Cardiac fibroblast (primary cell): ENCODE measurements at regions not wholly inside any gene's neighbourhood (a gene's known extent, or its start where the extent isn't known, plus 50 kb on each side); places are given as distances from the start of the nearest gene placed in this dataset.

Experiments used
- DNase-seq, 2 donors: peaks; one replicate each; pipeline versions ENCODE4 v3.0.0 to v3.0.0-alpha.2; 2010; ENCODE audit warnings: low read depth in 2 of 2
- H3K4me3 ChIP-seq, 2 donors: replicated peaks in 1 of 2; 1 replicate in 1 of 2; 2 replicates in 1 of 2; pipeline ENCODE4 v1.5.1; 2011; ENCODE audit warnings: low read depth in 2 of 2, low read length in 2 of 2, mild to moderate bottlenecking in 2 of 2, moderate library complexity in 1 of 2
- CTCF ChIP-seq: IDR thresholded peaks from one replicate; pipeline ENCODE4 v1.5.1; 2011; ENCODE audit warnings: low read depth, mild to moderate bottlenecking, low read length, inconsistent platforms

GRCh38 chr17:33745047-33745760 is 452.1 kb upstream of the ASIC2 start:
- no peak for DNase-seq
- H3K4me3 ChIP-seq: no peak overlapping the region
- TF ChIP-seq CTCF: no peak

- H3K4me3 ChIP-seq: no peak overlapping the region
- DNase-seq: no peak
- no peak for TF ChIP-seq CTCF
These were observed 456.1 kb upstream of the ASIC2 start for GRCh38 chr17:33749171-33749570.

GRCh38 chr17:33750943-33751701 is 458.0 kb upstream of the ASIC2 start:
- DNase-seq: peak; percentile 70 to 75
- H3K4me3 ChIP-seq: peak overlapping the region; percentile 6 to 30
- TF ChIP-seq CTCF: peak; percentile 91

- DNase-seq: no peak
- peak overlapping the region in 1 of 2 donors; percentile 18 for H3K4me3 ChIP-seq
- TF ChIP-seq CTCF: no peak
These were observed 458.6 kb upstream of the ASIC2 start for GRCh38 chr17:33751702-33752065.

- no peak for TF ChIP-seq CTCF
- no peak for DNase-seq
- H3K4me3 ChIP-seq: no peak overlapping the region
These were observed 460.4 kb upstream of the ASIC2 start for GRCh38 chr17:33753452-33753851.

GRCh38 chr17:33756021-33756420 is 462.9 kb upstream of the ASIC2 start:
- no peak overlapping the region for H3K4me3 ChIP-seq
- no peak for DNase-seq
- no peak for TF ChIP-seq CTCF

GRCh38 chr17:33765871-33766270 is 472.8 kb upstream of the ASIC2 start:
- DNase-seq: no peak
- no peak for TF ChIP-seq CTCF
- H3K4me3 ChIP-seq: no peak overlapping the region
